ENCODE measurements at regions not wholly inside any gene's neighbourhood (a gene's known extent, or its start where the extent isn't known, plus 50 kb on each side); places are given as distances from the start of the nearest gene placed in this dataset.

- H3K9me3 Mint-ChIP-seq (ENCODE audit: unreplicated experiment) = no peaks in the 10 kb centered on the region
- no peaks in the 10 kb centered on the region for H3K36me3 Mint-ChIP-seq (ENCODE audit: low read depth, unreplicated experiment)
- DNase-seq (ENCODE audit: low spot score) = peak; percentile 42
- TF ChIP-seq CTCF (IDR thresholded peaks at IDR 0.05; ENCODE audit: unreplicated experiment) = no peak
- H3K4me3 Mint-ChIP-seq (ENCODE audit: unreplicated experiment) = no peak overlapping the region
- H3K4me1 Mint-ChIP-seq (ENCODE audit: unreplicated experiment) = peaks cover 12% of the 10 kb centered on the region
- peaks cover 16% of the 10 kb centered on the region for H3K27me3 Mint-ChIP-seq (ENCODE audit: unreplicated experiment)
- H3K27ac Mint-ChIP-seq (ENCODE audit: unreplicated experiment) = no peak overlapping the region
These were observed 51.3 kb upstream of the KCNA1 start for GRCh38 chr12:4858386-4858785.

DNA sequence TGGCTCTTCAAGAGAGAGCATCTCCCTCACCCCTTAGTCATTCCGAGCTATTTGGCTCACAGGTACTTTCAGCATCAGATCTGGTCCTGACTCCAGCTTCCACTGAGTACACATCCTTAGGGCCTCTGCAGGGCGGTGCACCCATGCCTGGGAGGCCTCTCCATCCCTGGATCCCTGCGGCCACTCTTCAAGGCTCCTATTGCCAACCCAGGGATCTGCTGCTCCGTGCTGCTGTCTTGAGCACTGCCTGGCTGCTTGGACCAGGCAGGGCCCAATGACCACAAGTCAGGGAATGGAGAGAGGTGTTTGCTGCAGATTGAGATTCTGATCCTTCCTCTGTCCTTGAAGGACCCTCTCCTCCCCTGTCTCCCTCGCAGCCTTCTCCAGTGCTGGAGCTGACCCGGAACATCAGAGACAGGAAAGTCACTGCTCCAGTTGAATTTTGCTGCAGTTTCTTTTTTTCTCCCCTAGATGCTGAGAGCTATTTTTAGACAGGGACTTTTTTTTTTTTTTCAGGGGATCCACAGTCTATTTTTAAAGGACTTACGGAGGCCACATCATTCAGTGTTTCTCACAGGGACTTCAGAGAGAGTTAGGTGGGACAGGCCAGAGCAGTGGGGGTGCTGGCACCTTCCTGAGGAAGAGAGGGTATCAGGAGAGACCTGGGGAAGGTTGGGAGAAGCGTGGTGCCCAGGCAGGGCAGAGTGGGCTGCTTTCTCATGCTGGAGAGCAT lies 50.1 kb upstream of the KCNA1 start:
- Mint-ChIP-seq H3K27me3 (ENCODE audit: unreplicated experiment) (peaks cover 16% of the 10 kb centered on the region), H3K4me3 (ENCODE audit: unreplicated experiment) (no peak overlapping the region), H3K27ac (ENCODE audit: unreplicated experiment) (no peak overlapping the region), H3K4me1 (ENCODE audit: unreplicated experiment) (peaks cover 12% of the 10 kb centered on the region), H3K36me3 (ENCODE audit: low read depth, unreplicated experiment) (no peaks in the 10 kb centered on the region), H3K9me3 (ENCODE audit: unreplicated experiment) (no peaks in the 10 kb centered on the region)
- DNase-seq (ENCODE audit: low spot score) = no peak
- no peak for TF ChIP-seq CTCF (IDR thresholded peaks at IDR 0.05; ENCODE audit: unreplicated experiment)

Data from endothelial cell (in vitro differentiated cells).